ENCODE measurements at regions not wholly inside any gene's neighbourhood (a gene's known extent, or its start where the extent isn't known, plus 50 kb on each side); places are given as distances from the start of the nearest gene placed in this dataset.

DNA sequence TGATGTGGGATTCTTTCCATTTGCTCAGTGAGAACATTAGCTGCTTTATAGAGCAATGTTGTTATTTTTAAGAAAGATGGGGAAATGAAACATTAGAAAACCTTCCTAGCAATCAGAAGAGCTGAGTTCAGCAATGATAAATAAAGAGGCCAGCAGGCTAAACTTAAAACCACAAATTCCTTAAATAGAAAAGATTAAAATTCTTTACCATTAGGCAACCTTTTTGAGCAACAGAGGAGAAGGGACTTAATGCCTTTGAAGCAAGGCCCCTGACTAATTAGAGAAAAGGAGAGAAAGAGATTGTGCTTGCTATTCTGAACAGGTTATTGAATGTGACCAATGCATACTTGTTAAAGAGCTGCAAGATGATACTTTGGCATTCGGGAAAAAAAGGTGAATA lies 160.8 kb upstream of the LMO3 start:
- TF ChIP-seq ELK1 (IDR thresholded peaks at IDR 0.05; ENCODE audit: low read depth, low read length), result no peak
- no peak for TF ChIP-seq CTCF (IDR thresholded peaks at IDR 0.05)
- TF ChIP-seq POLR2A (IDR thresholded peaks at IDR 0.05; ENCODE audit: low read length), result no peak
- TF ChIP-seq ESRRA (IDR thresholded peaks at IDR 0.05; ENCODE audit: borderline replicate concordance, low read length), result no peak
- TF ChIP-seq RFX5 (IDR thresholded peaks at IDR 0.05), result no peak
- TF ChIP-seq MYC (IDR thresholded peaks at IDR 0.05; ENCODE audit: borderline replicate concordance, low read length), result no peak
- TF ChIP-seq RCOR1 (IDR thresholded peaks at IDR 0.05; ENCODE audit: low read depth, low read length), result no peak
- TF ChIP-seq FOSL2 (IDR thresholded peaks at IDR 0.05), result no peak
- TF ChIP-seq FOSL2 (CRISPR knock-in tag; IDR thresholded peaks at IDR 0.05), result no peak
- TF ChIP-seq SMC3 (IDR thresholded peaks at IDR 0.05), result no peak
- no peak for TF ChIP-seq RNF2 (IDR thresholded peaks at IDR 0.05; ENCODE audit: borderline replicate concordance, low read depth)
- no peak for TF ChIP-seq MAFK (IDR thresholded peaks at IDR 0.05; ENCODE audit: partially characterized antibody)
